SK-N-SH treated with all-trans-retinoic acid at 6 μM for 48 hours (cell line): ENCODE measurements at regions not wholly inside any gene's neighbourhood (a gene's known extent, or its start where the extent isn't known, plus 50 kb on each side); places are given as distances from the start of the nearest gene placed in this dataset.

Experiments used
- GLIS3 ChIP-seq: fragments of 250-450 bp; sonication (Bioruptor Pico); IDR thresholded peaks from 2 replicates; pipeline ENCODE4 v1.5.0; 2020; ENCODE audit warnings: mild to moderate bottlenecking, moderate library complexity
- ISL1 ChIP-seq: fragments of 250-450 bp; sonication (Bioruptor Pico); IDR thresholded peaks from 2 replicates; pipeline ENCODE4 v2.1.2; 2022; ENCODE audit warnings: mild to moderate bottlenecking, moderate library complexity
- TSHZ2 ChIP-seq: fragments of 250-450 bp; sonication (Bioruptor Pico); IDR thresholded peaks from 2 replicates; pipeline ENCODE4 v1.5.0; 2020; ENCODE audit warnings: mild to moderate bottlenecking, moderate library complexity
- ZFP3 ChIP-seq: fragments of 250-450 bp; sonication (Bioruptor Pico); IDR thresholded peaks from 2 replicates; pipeline ENCODE4 v1.5.0; 2020; ENCODE audit warnings: mild to moderate bottlenecking, moderate library complexity
- ZFP30 ChIP-seq: fragments of 450-650 bp; formaldehyde crosslinking; IDR thresholded peaks from 2 replicates; pipeline ENCODE4 v1.5.0; 2022; ENCODE audit warnings: mild to moderate bottlenecking, moderate library complexity

DNA sequence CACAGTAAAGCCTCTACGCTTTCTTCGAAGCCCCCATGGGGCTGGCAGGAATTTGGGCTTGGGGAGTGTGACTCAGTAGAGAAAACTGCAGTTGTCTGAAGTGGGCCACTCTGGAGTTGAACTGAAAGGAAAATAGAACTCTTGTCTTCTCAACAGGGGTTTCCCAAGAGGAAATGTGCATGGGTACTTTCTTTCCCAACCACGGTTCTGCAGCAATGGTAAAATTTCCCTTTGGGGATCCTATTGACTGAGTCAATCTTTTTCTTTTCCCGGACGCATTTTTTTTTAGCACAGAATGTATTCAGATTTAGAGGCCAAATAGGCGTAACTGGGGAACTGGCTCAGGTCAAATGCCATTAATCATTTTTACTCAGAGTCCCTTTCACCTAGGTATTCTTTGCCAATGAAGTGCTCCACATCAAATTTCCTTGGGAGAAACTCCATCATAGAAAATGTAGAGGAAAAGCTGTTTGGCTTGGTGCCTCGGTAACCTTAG lies 269.3 kb downstream of the STIM2 start:
- TF ChIP-seq ISL1 = no peak
- TF ChIP-seq GLIS3 (CRISPR knock-in tag) = no peak
- no peak for TF ChIP-seq ZFP30 (CRISPR knock-in tag)
- TF ChIP-seq TSHZ2 = no peak
- no peak for TF ChIP-seq ZFP3 (CRISPR knock-in tag)
